ENCODE measurements at regions not wholly inside any gene's neighbourhood (a gene's known extent, or its start where the extent isn't known, plus 50 kb on each side); places are given as distances from the start of the nearest gene placed in this dataset.

- TF ChIP-seq Cebpa-rat (IDR thresholded peaks at IDR 0.05), result no peak
- H4K20me1 ChIP-seq, result no peaks in the 10 kb centered on the region
- no peak overlapping the region for H3K4me2 ChIP-seq
- peaks cover under 1% of the 10 kb centered on the region; the same call in 1 of the 2 replicates for H3K9me3 ChIP-seq
- no peak overlapping the region for H3K27ac ChIP-seq
- peaks cover 8% of the 10 kb centered on the region for H3K4me1 ChIP-seq
- no peak overlapping the region for H3K9ac ChIP-seq
- H3K27me3 ChIP-seq, result no peaks in the 10 kb centered on the region
- no peaks in the 10 kb centered on the region for H3K36me3 ChIP-seq
- H3K4me3 ChIP-seq, result no peak overlapping the region
Observed at GRCh38 chr5:74332006-74332405, 308.5 kb downstream of the ENC1 start.

- Histone ChIP-seq H3K4me1 (peaks cover 21% of the 10 kb centered on the region), H3K9ac (no peak overlapping the region), H4K20me1 (no peaks in the 10 kb centered on the region), H3K36me3 (no peaks in the 10 kb centered on the region), H3K4me3 (no peak overlapping the region), H3K9me3 (no peaks in the 10 kb centered on the region), H3K27me3 (no peaks in the 10 kb centered on the region), H3K27ac (no peak overlapping the region), H3K4me2 (no peak overlapping the region; the same call in 1 of the 2 replicates)
- TF ChIP-seq Cebpa-rat (IDR thresholded peaks at IDR 0.05), result no peak
Observed at GRCh38 chr5:74328221-74328630, 312.3 kb downstream of the ENC1 start.

GRCh38 chr5:74327339-74327685 is 313.2 kb downstream of the ENC1 start:
- H3K27me3 ChIP-seq, result no peaks in the 10 kb centered on the region
- no peaks in the 10 kb centered on the region for H4K20me1 ChIP-seq
- H3K9ac ChIP-seq, result no peak overlapping the region
- H3K4me1 ChIP-seq, result peaks cover 21% of the 10 kb centered on the region
- H3K36me3 ChIP-seq, result no peaks in the 10 kb centered on the region
- TF ChIP-seq Cebpa-rat (IDR thresholded peaks at IDR 0.05), result no peak
- H3K9me3 ChIP-seq, result no peaks in the 10 kb centered on the region
- H3K4me2 ChIP-seq, result peak overlapping the region; percentile 65
- no peak overlapping the region for H3K27ac ChIP-seq
- H3K4me3 ChIP-seq, result no peak overlapping the region

GRCh38 chr5:74326571-74327338 is 313.8 kb downstream of the ENC1 start:
- no peaks in the 10 kb centered on the region for H3K9me3 ChIP-seq
- no peaks in the 10 kb centered on the region for H3K36me3 ChIP-seq
- no peak for TF ChIP-seq Cebpa-rat (IDR thresholded peaks at IDR 0.05)
- H3K27ac ChIP-seq, result no peak overlapping the region
- no peak overlapping the region for H3K9ac ChIP-seq
- peaks cover 21% of the 10 kb centered on the region for H3K4me1 ChIP-seq
- H4K20me1 ChIP-seq, result no peaks in the 10 kb centered on the region
- H3K4me2 ChIP-seq, result peak overlapping the region; percentile 65
- no peaks in the 10 kb centered on the region for H3K27me3 ChIP-seq
- H3K4me3 ChIP-seq, result no peak overlapping the region

GRCh38 chr5:74325866-74326265 is 314.7 kb downstream of the ENC1 start:
- no peak for TF ChIP-seq Cebpa-rat (IDR thresholded peaks at IDR 0.05)
- Histone ChIP-seq H3K36me3 (no peaks in the 10 kb centered on the region), H3K9me3 (no peaks in the 10 kb centered on the region), H3K4me2 (peak overlapping the region; percentile 65), H3K4me3 (no peak overlapping the region), H3K27me3 (no peaks in the 10 kb centered on the region), H3K27ac (no peak overlapping the region), H3K4me1 (peaks cover 21% of the 10 kb centered on the region), H3K9ac (no peak overlapping the region), H4K20me1 (no peaks in the 10 kb centered on the region)

GRCh38 chr5:74324556-74324955 is 316.0 kb downstream of the ENC1 start:
- no peak for TF ChIP-seq Cebpa-rat (IDR thresholded peaks at IDR 0.05)
- Histone ChIP-seq H3K27ac (no peak overlapping the region), H3K36me3 (no peaks in the 10 kb centered on the region)

GRCh38 chr5:74322944-74323343 is 317.6 kb downstream of the ENC1 start:
- Histone ChIP-seq H3K4me3 (no peak overlapping the region), H3K9ac (no peak overlapping the region), H4K20me1 (no peaks in the 10 kb centered on the region), H3K4me2 (no peak overlapping the region), H3K27me3 (no peaks in the 10 kb centered on the region), H3K4me1 (peaks cover 21% of the 10 kb centered on the region), H3K27ac (no peak overlapping the region), H3K36me3 (no peaks in the 10 kb centered on the region), H3K9me3 (no peaks in the 10 kb centered on the region)
- TF ChIP-seq Cebpa-rat (IDR thresholded peaks at IDR 0.05), result no peak

More at GRCh38 chr5:74324556-74324955, 316.0 kb downstream of the ENC1 start:
- Histone ChIP-seq H3K27me3 (no peaks in the 10 kb centered on the region), H3K4me2 (no peak overlapping the region), H3K4me1 (peaks cover 21% of the 10 kb centered on the region), H3K9me3 (no peaks in the 10 kb centered on the region), H3K4me3 (no peak overlapping the region), H3K9ac (no peak overlapping the region), H4K20me1 (no peaks in the 10 kb centered on the region)

GRCh38 chr5:74322191-74322590 is 318.3 kb downstream of the ENC1 start:
- H3K4me1 ChIP-seq, result peaks cover 15% of the 10 kb centered on the region
- H3K4me3 ChIP-seq, result no peak overlapping the region
- H3K36me3 ChIP-seq, result no peaks in the 10 kb centered on the region
- no peak overlapping the region for H3K9ac ChIP-seq
- H4K20me1 ChIP-seq, result no peaks in the 10 kb centered on the region
- H3K27ac ChIP-seq, result no peak overlapping the region
- no peak overlapping the region for H3K4me2 ChIP-seq
- no peaks in the 10 kb centered on the region for H3K27me3 ChIP-seq
- no peaks in the 10 kb centered on the region for H3K9me3 ChIP-seq
- no peak for TF ChIP-seq Cebpa-rat (IDR thresholded peaks at IDR 0.05)

- H3K9me3 ChIP-seq, result no peaks in the 10 kb centered on the region
- no peak overlapping the region for H3K4me2 ChIP-seq
- H4K20me1 ChIP-seq, result no peaks in the 10 kb centered on the region
- no peak for TF ChIP-seq Cebpa-rat (IDR thresholded peaks at IDR 0.05)
- H3K9ac ChIP-seq, result no peak overlapping the region
- H3K36me3 ChIP-seq, result no peaks in the 10 kb centered on the region
- no peak overlapping the region for H3K4me3 ChIP-seq
- H3K27ac ChIP-seq, result no peak overlapping the region
- peaks cover 7% of the 10 kb centered on the region for H3K4me1 ChIP-seq
- no peaks in the 10 kb centered on the region for H3K27me3 ChIP-seq
Observed at GRCh38 chr5:74321326-74321725, 319.2 kb downstream of the ENC1 start.

- Histone ChIP-seq H3K9ac (no peak overlapping the region), H3K27ac (no peak overlapping the region), H4K20me1 (no peaks in the 10 kb centered on the region), H3K4me2 (no peak overlapping the region), H3K36me3 (no peaks in the 10 kb centered on the region), H3K4me3 (no peak overlapping the region), H3K9me3 (no peaks in the 10 kb centered on the region), H3K4me1 (no peaks in the 10 kb centered on the region), H3K27me3 (no peaks in the 10 kb centered on the region)
- no peak for TF ChIP-seq Cebpa-rat (IDR thresholded peaks at IDR 0.05)
Observed at GRCh38 chr5:74320526-74320925, 320.0 kb downstream of the ENC1 start.
